Smooth muscle cell (in vitro differentiated cells): ENCODE measurements at regions not wholly inside any gene's neighbourhood (a gene's known extent, or its start where the extent isn't known, plus 50 kb on each side); places are given as distances from the start of the nearest gene placed in this dataset.
A peak's percentile ranks its signal among the peaks of the same experiment; 100 is the strongest.

ENCODE experiments used
- DNase-seq: peaks from one replicate; lab custom pipeline; 2025; ENCODE audit not compliant: unreplicated experiment; lab: John Stamatoyannopoulos, UW
- H2AFZ ChIP-seq: fragments of 200-600 bp; sonication (generic); 2 replicates; pipeline ENCODE4 v1.6.0; 2016; ENCODE audit warnings: antibody characterized with exemption, low read depth, mild to moderate bottlenecking
- H3F3A ChIP-seq: fragments of 200-600 bp; sonication (generic); 2 replicates; pipeline ENCODE4 v1.6.0; 2017; ENCODE audit warnings: antibody characterized with exemption, low read depth
- H3K27ac ChIP-seq: fragments of 200-600 bp; sonication (generic); 2 replicates; pipeline ENCODE4 v1.5.1; 2016; ENCODE audit warnings: low read depth, mild to moderate bottlenecking
- H3K27me3 ChIP-seq: fragments of 200-600 bp; sonication (generic); 2 replicates; pipeline ENCODE4 v1.6.1; 2016; ENCODE audit warnings: low read depth, mild to moderate bottlenecking
- H3K36me3 ChIP-seq: fragments of 200-600 bp; sonication (generic); 2 replicates; pipeline ENCODE4 v1.5.1; 2016; ENCODE audit warnings: low read depth
- H3K4me1 ChIP-seq: fragments of 200-600 bp; sonication (generic); 2 replicates; pipeline ENCODE4 v1.5.1; 2016; ENCODE audit warnings: low read depth
- H3K4me2 ChIP-seq: fragments of 200-600 bp; sonication (generic); 2 replicates; pipeline ENCODE4 v1.6.0; 2016; ENCODE audit warnings: mild to moderate bottlenecking
- H3K4me3 ChIP-seq: fragments of 200-600 bp; sonication (generic); 2 replicates; pipeline ENCODE4 v1.5.1; 2016; ENCODE audit warnings: mild to moderate bottlenecking
- H3K79me2 ChIP-seq: fragments of 200-600 bp; sonication (generic); 2 replicates; pipeline ENCODE4 v1.6.0; 2016; ENCODE audit warnings: low read depth, mild to moderate bottlenecking
- H3K9ac ChIP-seq: fragments of 200-600 bp; sonication (generic); 2 replicates; pipeline ENCODE4 v1.6.0; 2016; ENCODE audit warnings: low read depth
- H3K9me3 ChIP-seq: fragments of 200-600 bp; sonication (generic); replicated peaks from 2 replicates; pipeline ENCODE4 v1.5.1; 2016; ENCODE audit warnings: low read depth
- H4K20me1 ChIP-seq: fragments of 200-600 bp; sonication (generic); 2 replicates; pipeline ENCODE4 v1.6.0; 2016; ENCODE audit warnings: low read depth
- CTCF ChIP-seq: fragments of 200-600 bp; sonication (generic); IDR thresholded peaks from 2 replicates; pipeline ENCODE4 v1.5.1; 2017; ENCODE audit warnings: borderline replicate concordance, mild to moderate bottlenecking, antibody characterized with exemption; ENCODE audit not compliant: insufficient read depth, poor library complexity, severe bottlenecking
- WGBS: methylation state at CpG from one replicate; pipeline ENCODE4 v1.1.7; 2016; ENCODE audit warnings: low lambda C conversion rate; 5-methylcytosine and 5-hydroxymethylcytosine counted together

- no peaks in the 10 kb centered on the region for H3F3A ChIP-seq
- no peak for TF ChIP-seq CTCF
- H3K4me2 ChIP-seq, result no peak overlapping the region
- no peak overlapping the region for H3K4me3 ChIP-seq
- H3K9ac ChIP-seq, result no peak overlapping the region
- no peaks in the 10 kb centered on the region for H3K36me3 ChIP-seq
- peaks cover 20% of the 10 kb centered on the region for H3K4me1 ChIP-seq
- H3K79me2 ChIP-seq, result no peaks in the 10 kb centered on the region
- DNase-seq, result no peak
- no peak overlapping the region for H2AFZ ChIP-seq
- no peaks in the 10 kb centered on the region for H3K9me3 ChIP-seq
- H4K20me1 ChIP-seq, result no peaks in the 10 kb centered on the region
- no peak overlapping the region for H3K27ac ChIP-seq
- no peaks in the 10 kb centered on the region for H3K27me3 ChIP-seq
- 96% methylated on average over 1 of the region's 1 CpG for WGBS
Measured at GRCh38 chr3:59545374-59545773, 495.5 kb upstream of the CFAP20DC start.

- H3K4me3 ChIP-seq, result no peak overlapping the region
- no peak overlapping the region for H3K9ac ChIP-seq
- H3K27ac ChIP-seq, result no peak overlapping the region
- H3K27me3 ChIP-seq, result no peaks in the 10 kb centered on the region
- no peaks in the 10 kb centered on the region for H3K79me2 ChIP-seq
- H2AFZ ChIP-seq, result no peak overlapping the region
- H3K9me3 ChIP-seq, result no peaks in the 10 kb centered on the region
- WGBS, result 51% methylated on average over 3 of the region's 3 CpGs
- no peak overlapping the region for H3K4me2 ChIP-seq
- no peaks in the 10 kb centered on the region for H3K36me3 ChIP-seq
- H3K4me1 ChIP-seq, result peaks cover 10% of the 10 kb centered on the region
- no peaks in the 10 kb centered on the region for H4K20me1 ChIP-seq
- no peaks in the 10 kb centered on the region for H3F3A ChIP-seq
- DNase-seq, result no peak
- no peak for TF ChIP-seq CTCF
Measured at GRCh38 chr3:59542276-59542675, 492.5 kb upstream of the CFAP20DC start.

GRCh38 chr3:59540696-59541095 lies 490.9 kb upstream of the CFAP20DC start:
- Histone ChIP-seq H3F3A (no peaks in the 10 kb centered on the region), H3K36me3 (no peaks in the 10 kb centered on the region), H3K27ac (no peak overlapping the region), H3K9ac (no peak overlapping the region), H3K9me3 (no peaks in the 10 kb centered on the region), H2AFZ (no peak overlapping the region), H3K4me1 (peaks cover 14% of the 10 kb centered on the region), H3K4me3 (no peak overlapping the region), H3K79me2 (no peaks in the 10 kb centered on the region), H3K27me3 (no peaks in the 10 kb centered on the region), H4K20me1 (no peaks in the 10 kb centered on the region), H3K4me2 (no peak overlapping the region)
- DNase-seq, result no peak
- TF ChIP-seq CTCF, result no peak
- 75% methylated on average over 5 of the region's 5 CpGs for WGBS

- H3K9ac ChIP-seq, result no peak overlapping the region
- WGBS, result 61% methylated on average over 3 of the region's 3 CpGs
Measured at GRCh38 chr3:59540241-59540640, 490.4 kb upstream of the CFAP20DC start.

More at GRCh38 chr3:59540241-59540640, 490.4 kb upstream of the CFAP20DC start:
- no peak overlapping the region for H2AFZ ChIP-seq
- peaks cover 14% of the 10 kb centered on the region for H3K4me1 ChIP-seq
- H3K79me2 ChIP-seq, result no peaks in the 10 kb centered on the region
- H3K27ac ChIP-seq, result no peak overlapping the region
- TF ChIP-seq CTCF, result no peak
- H3K27me3 ChIP-seq, result no peaks in the 10 kb centered on the region
- peak overlapping the region; percentile 33 for H3K4me2 ChIP-seq
- no peak for DNase-seq
- H3K36me3 ChIP-seq, result no peaks in the 10 kb centered on the region
- H4K20me1 ChIP-seq, result no peaks in the 10 kb centered on the region
- H3K4me3 ChIP-seq, result no peak overlapping the region
- no peaks in the 10 kb centered on the region for H3K9me3 ChIP-seq
- H3F3A ChIP-seq, result no peaks in the 10 kb centered on the region
